ENCODE measurements at regions not wholly inside any gene's neighbourhood (a gene's known extent, or its start where the extent isn't known, plus 50 kb on each side); places are given as distances from the start of the nearest gene placed in this dataset.
"Not testable (repeated sequence)": the region's sequence is repeated elsewhere in the genome, so short reads cannot be mapped to it uniquely, and the experiment has no call there.

- not testable (repeated sequence) for H3K36me3 ChIP-seq (replicated peaks; ENCODE audit: control insufficient read depth, insufficient read depth, low read length); DNase-seq; H3K4me3 ChIP-seq (ENCODE audit: insufficient read depth, low read depth, low read length); H3K27me3 ChIP-seq (ENCODE audit: control insufficient read depth, insufficient read depth, low read length)
Measured at GRCh38 chr7:140257278-140257677, 80.5 kb upstream of the KDM7A start.

- H3K27me3 ChIP-seq (ENCODE audit: control insufficient read depth, insufficient read depth, low read length); DNase-seq; H3K4me3 ChIP-seq (ENCODE audit: insufficient read depth, low read depth, low read length); H3K36me3 ChIP-seq (replicated peaks; ENCODE audit: control insufficient read depth, insufficient read depth, low read length): not testable (repeated sequence)
Measured at GRCh38 chr7:140254976-140255375, 78.2 kb upstream of the KDM7A start.

- no peak overlapping the region for H3K4me3 ChIP-seq (ENCODE audit: insufficient read depth, low read depth, low read length)
- no peak for DNase-seq
- no peaks in the 10 kb centered on the region for H3K36me3 ChIP-seq (replicated peaks; ENCODE audit: control insufficient read depth, insufficient read depth, low read length)
- no peaks in the 10 kb centered on the region for H3K27me3 ChIP-seq (ENCODE audit: control insufficient read depth, insufficient read depth, low read length)
Measured at GRCh38 chr7:140249036-140249806, 72.4 kb upstream of the KDM7A start.

GRCh38 chr7:140247559-140247958 is 70.8 kb upstream of the KDM7A start:
- DNase-seq: no peak
- Histone ChIP-seq H3K27me3 (ENCODE audit: control insufficient read depth, insufficient read depth, low read length) (no peaks in the 10 kb centered on the region), H3K4me3 (ENCODE audit: insufficient read depth, low read depth, low read length) (no peak overlapping the region), H3K36me3 (replicated peaks; ENCODE audit: control insufficient read depth, insufficient read depth, low read length) (no peaks in the 10 kb centered on the region)

- no peak overlapping the region for H3K4me3 ChIP-seq (ENCODE audit: insufficient read depth, low read depth, low read length)
- no peak for DNase-seq
- no peaks in the 10 kb centered on the region for H3K36me3 ChIP-seq (replicated peaks; ENCODE audit: control insufficient read depth, insufficient read depth, low read length)
- no peaks in the 10 kb centered on the region for H3K27me3 ChIP-seq (ENCODE audit: control insufficient read depth, insufficient read depth, low read length)
Measured at GRCh38 chr7:140245611-140246105, 68.9 kb upstream of the KDM7A start.

- DNase-seq: no peak
- H3K4me3 ChIP-seq (ENCODE audit: insufficient read depth, low read depth, low read length): no peak overlapping the region
Measured at GRCh38 chr7:140242057-140243031, 65.6 kb upstream of the KDM7A start.

GRCh38 chr7:140239653-140239935 is 62.8 kb upstream of the KDM7A start:
- Histone ChIP-seq H3K36me3 (replicated peaks; ENCODE audit: control insufficient read depth, insufficient read depth, low read length) (no peaks in the 10 kb centered on the region), H3K4me3 (ENCODE audit: insufficient read depth, low read depth, low read length) (no peak overlapping the region), H3K27me3 (ENCODE audit: control insufficient read depth, insufficient read depth, low read length) (no peaks in the 10 kb centered on the region)
- no peak for DNase-seq

More at GRCh38 chr7:140242057-140243031, 65.6 kb upstream of the KDM7A start:
- Histone ChIP-seq H3K36me3 (replicated peaks; ENCODE audit: control insufficient read depth, insufficient read depth, low read length) (no peaks in the 10 kb centered on the region), H3K27me3 (ENCODE audit: control insufficient read depth, insufficient read depth, low read length) (no peaks in the 10 kb centered on the region)

GRCh38 chr7:140238778-140239652 is 62.2 kb upstream of the KDM7A start:
- Histone ChIP-seq H3K4me3 (ENCODE audit: insufficient read depth, low read depth, low read length) (no peak overlapping the region), H3K36me3 (replicated peaks; ENCODE audit: control insufficient read depth, insufficient read depth, low read length) (no peaks in the 10 kb centered on the region), H3K27me3 (ENCODE audit: control insufficient read depth, insufficient read depth, low read length) (no peaks in the 10 kb centered on the region)
- no peak for DNase-seq

- Histone ChIP-seq H3K36me3 (replicated peaks; ENCODE audit: control insufficient read depth, insufficient read depth, low read length) (no peaks in the 10 kb centered on the region), H3K27me3 (ENCODE audit: control insufficient read depth, insufficient read depth, low read length) (no peaks in the 10 kb centered on the region), H3K4me3 (ENCODE audit: insufficient read depth, low read depth, low read length) (no peak overlapping the region)
- no peak for DNase-seq
Measured at GRCh38 chr7:140237390-140237789, 60.6 kb upstream of the KDM7A start.

GRCh38 chr7:140236626-140237025 is 59.8 kb upstream of the KDM7A start:
- no peak for DNase-seq
- no peak overlapping the region for H3K4me3 ChIP-seq (ENCODE audit: insufficient read depth, low read depth, low read length)
- H3K27me3 ChIP-seq (ENCODE audit: control insufficient read depth, insufficient read depth, low read length): peaks cover 4% of the 10 kb centered on the region
- no peaks in the 10 kb centered on the region for H3K36me3 ChIP-seq (replicated peaks; ENCODE audit: control insufficient read depth, insufficient read depth, low read length)

- Histone ChIP-seq H3K27me3 (ENCODE audit: control insufficient read depth, insufficient read depth, low read length) (peaks cover 15% of the 10 kb centered on the region), H3K4me3 (ENCODE audit: insufficient read depth, low read depth, low read length) (no peak overlapping the region), H3K36me3 (replicated peaks; ENCODE audit: control insufficient read depth, insufficient read depth, low read length) (no peaks in the 10 kb centered on the region)
- peak; percentile 2 for DNase-seq
Measured at GRCh38 chr7:140235114-140235513, 58.3 kb upstream of the KDM7A start.

- DNase-seq: peak; percentile 2
- peaks cover 21% of the 10 kb centered on the region for H3K27me3 ChIP-seq (ENCODE audit: control insufficient read depth, insufficient read depth, low read length)
- H3K36me3 ChIP-seq (replicated peaks; ENCODE audit: control insufficient read depth, insufficient read depth, low read length): no peaks in the 10 kb centered on the region
- no peak overlapping the region for H3K4me3 ChIP-seq (ENCODE audit: insufficient read depth, low read depth, low read length)
Measured at GRCh38 chr7:140232957-140233917, 56.5 kb upstream of the KDM7A start.

GRCh38 chr7:140231771-140232491 is 55.1 kb upstream of the KDM7A start:
- peak overlapping the region; percentile 59 for H3K4me3 ChIP-seq (ENCODE audit: insufficient read depth, low read depth, low read length)
- no peaks in the 10 kb centered on the region for H3K36me3 ChIP-seq (replicated peaks; ENCODE audit: control insufficient read depth, insufficient read depth, low read length)
- peaks cover 21% of the 10 kb centered on the region for H3K27me3 ChIP-seq (ENCODE audit: control insufficient read depth, insufficient read depth, low read length)
- peak; percentile 36 for DNase-seq
